ENCODE measurements at regions not wholly inside any gene's neighbourhood (a gene's known extent, or its start where the extent isn't known, plus 50 kb on each side); places are given as distances from the start of the nearest gene placed in this dataset.

DNA sequence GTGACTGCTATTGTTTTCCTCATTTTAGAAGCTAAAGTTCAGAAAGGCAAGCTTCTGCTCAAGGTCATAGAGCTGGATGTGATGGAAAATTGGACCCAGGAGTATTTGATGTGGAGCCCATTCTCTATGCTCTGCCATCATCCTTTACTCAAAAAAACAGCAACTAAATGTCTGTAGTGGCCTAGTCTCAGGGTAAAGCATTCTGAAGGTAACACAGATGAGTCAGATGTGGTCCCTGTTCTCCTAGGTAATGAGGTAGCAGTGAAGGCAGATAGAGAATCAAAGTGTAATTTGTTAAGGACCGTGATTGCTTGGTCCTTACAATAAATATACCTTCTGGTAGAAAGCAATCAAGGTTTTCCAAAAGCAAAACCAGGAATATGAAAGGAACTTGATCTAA is 84.4 kb upstream of the SPON1 start:
- no peaks in the 10 kb centered on the region for H3K27me3 Mint-ChIP-seq (ENCODE audit: low read depth)
- no peak for DNase-seq (ENCODE audit: low spot score in 2 of 2, unreplicated experiment in 2 of 2)
- no peaks in the 10 kb centered on the region for H3K36me3 Mint-ChIP-seq
- H3K4me3 Mint-ChIP-seq: no peak overlapping the region
- no peak overlapping the region for H3K27ac Mint-ChIP-seq
- no peaks in the 10 kb centered on the region for H3K9me3 Mint-ChIP-seq
- H3K4me1 Mint-ChIP-seq: peaks cover 10% of the 10 kb centered on the region
- TF ChIP-seq, protein P1, sequence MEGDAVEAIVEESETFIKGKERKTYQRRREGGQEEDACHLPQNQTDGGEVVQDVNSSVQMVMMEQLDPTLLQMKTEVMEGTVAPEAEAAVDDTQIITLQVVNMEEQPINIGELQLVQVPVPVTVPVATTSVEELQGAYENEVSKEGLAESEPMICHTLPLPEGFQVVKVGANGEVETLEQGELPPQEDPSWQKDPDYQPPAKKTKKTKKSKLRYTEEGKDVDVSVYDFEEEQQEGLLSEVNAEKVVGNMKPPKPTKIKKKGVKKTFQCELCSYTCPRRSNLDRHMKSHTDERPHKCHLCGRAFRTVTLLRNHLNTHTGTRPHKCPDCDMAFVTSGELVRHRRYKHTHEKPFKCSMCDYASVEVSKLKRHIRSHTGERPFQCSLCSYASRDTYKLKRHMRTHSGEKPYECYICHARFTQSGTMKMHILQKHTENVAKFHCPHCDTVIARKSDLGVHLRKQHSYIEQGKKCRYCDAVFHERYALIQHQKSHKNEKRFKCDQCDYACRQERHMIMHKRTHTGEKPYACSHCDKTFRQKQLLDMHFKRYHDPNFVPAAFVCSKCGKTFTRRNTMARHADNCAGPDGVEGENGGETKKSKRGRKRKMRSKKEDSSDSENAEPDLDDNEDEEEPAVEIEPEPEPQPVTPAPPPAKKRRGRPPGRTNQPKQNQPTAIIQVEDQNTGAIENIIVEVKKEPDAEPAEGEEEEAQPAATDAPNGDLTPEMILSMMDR (IDR thresholded peaks at IDR 0.05; ENCODE audit: unreplicated experiment): no peak

DNA sequence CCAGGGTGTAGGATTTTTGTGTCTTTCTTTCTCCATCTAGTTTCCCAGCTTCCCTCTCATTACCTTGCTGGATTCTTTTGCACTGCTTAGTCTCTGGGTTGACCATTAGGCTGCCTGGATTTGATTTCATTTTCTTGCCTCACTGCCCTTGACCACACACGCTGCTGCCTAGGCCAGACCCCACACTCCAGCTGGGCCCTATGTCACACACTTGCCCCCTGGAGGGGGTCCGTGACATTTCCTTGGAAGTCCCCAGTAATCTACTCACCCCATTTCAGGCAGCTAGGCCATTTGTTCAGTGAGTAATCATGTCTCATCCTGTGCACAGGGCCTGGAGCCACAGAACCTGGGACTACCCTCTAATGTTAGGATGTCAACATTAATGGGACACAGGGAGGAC is 81.9 kb upstream of the SPON1 start:
- H3K27me3 Mint-ChIP-seq (ENCODE audit: low read depth): no peaks in the 10 kb centered on the region
- no peaks in the 10 kb centered on the region for H3K4me1 Mint-ChIP-seq
- no peaks in the 10 kb centered on the region for H3K36me3 Mint-ChIP-seq
- no peak overlapping the region for H3K4me3 Mint-ChIP-seq
- H3K27ac Mint-ChIP-seq: no peak overlapping the region
- H3K9me3 Mint-ChIP-seq: no peaks in the 10 kb centered on the region
- TF ChIP-seq, protein P1 (IDR thresholded peaks at IDR 0.05; ENCODE audit: unreplicated experiment): no peak
- DNase-seq (ENCODE audit: low spot score in 2 of 2, unreplicated experiment in 2 of 2): no peak

DNA sequence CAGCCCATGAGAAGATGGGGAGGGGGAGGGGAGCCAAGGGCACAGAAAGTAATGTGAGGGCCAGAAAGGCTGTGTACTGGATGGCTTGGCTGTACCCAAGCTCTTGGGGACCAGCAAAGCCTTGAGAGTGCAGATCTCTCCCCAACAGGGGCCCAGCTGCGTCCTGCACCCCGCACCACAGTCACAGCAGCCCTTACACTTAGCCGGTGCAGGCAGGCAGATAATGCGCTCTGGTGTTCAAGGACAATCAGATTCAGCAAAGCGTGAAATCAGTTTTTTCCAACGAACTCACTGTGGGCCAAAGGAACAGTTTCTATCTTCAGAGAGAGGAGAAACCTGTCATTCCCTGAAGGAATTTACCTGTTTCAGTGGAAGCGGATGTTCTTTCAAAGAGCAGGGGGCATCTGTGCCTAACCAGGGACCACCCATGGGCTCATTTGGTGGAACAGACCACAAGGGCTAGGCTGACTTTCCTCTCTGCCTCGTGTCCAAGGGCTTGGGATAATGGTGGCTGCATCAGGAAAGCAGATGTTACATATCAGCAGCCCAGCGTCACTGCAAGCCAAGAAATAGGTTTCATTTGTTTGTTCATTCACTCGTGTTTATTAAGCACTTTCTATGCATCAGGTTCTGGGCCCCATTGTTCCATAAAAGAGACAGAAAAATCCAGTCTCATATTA is 81.2 kb upstream of the SPON1 start:
- DNase-seq (ENCODE audit: low spot score in 2 of 2, unreplicated experiment in 2 of 2): no peak
- H3K36me3 Mint-ChIP-seq: no peaks in the 10 kb centered on the region
- H3K4me3 Mint-ChIP-seq: no peak overlapping the region
- no peaks in the 10 kb centered on the region for H3K9me3 Mint-ChIP-seq
- H3K27ac Mint-ChIP-seq: no peak overlapping the region
- TF ChIP-seq, protein P1 (IDR thresholded peaks at IDR 0.05; ENCODE audit: unreplicated experiment): no peak
- no peaks in the 10 kb centered on the region for H3K27me3 Mint-ChIP-seq (ENCODE audit: low read depth)
- H3K4me1 Mint-ChIP-seq: no peaks in the 10 kb centered on the region

DNA sequence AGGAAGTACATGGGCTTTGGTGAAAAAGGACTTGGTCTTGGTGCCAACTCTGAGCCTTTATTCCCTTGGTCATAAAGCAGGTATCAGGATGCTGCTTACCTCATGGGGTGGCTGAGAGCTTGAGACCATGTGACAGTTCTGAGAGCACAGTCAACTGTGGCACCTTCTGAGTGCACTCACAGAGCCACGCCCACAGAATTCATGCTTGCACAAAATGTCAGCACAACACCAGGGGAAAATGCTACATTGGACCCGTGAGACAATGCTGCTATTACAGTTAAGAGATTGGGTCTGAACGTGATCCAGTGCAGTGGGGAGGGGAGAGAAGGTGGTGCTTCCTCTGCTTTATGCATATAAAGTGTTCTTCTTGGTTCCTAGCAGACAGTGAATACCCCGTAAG is 79.5 kb upstream of the SPON1 start:
- H3K4me3 Mint-ChIP-seq: no peak overlapping the region
- no peak overlapping the region for H3K27ac Mint-ChIP-seq
- no peaks in the 10 kb centered on the region for H3K27me3 Mint-ChIP-seq (ENCODE audit: low read depth)
- TF ChIP-seq, protein P1 (IDR thresholded peaks at IDR 0.05; ENCODE audit: unreplicated experiment): no peak
- H3K9me3 Mint-ChIP-seq: no peaks in the 10 kb centered on the region
- H3K4me1 Mint-ChIP-seq: no peaks in the 10 kb centered on the region
- DNase-seq (ENCODE audit: low spot score in 2 of 2, unreplicated experiment in 2 of 2): no peak
- no peaks in the 10 kb centered on the region for H3K36me3 Mint-ChIP-seq

DNA sequence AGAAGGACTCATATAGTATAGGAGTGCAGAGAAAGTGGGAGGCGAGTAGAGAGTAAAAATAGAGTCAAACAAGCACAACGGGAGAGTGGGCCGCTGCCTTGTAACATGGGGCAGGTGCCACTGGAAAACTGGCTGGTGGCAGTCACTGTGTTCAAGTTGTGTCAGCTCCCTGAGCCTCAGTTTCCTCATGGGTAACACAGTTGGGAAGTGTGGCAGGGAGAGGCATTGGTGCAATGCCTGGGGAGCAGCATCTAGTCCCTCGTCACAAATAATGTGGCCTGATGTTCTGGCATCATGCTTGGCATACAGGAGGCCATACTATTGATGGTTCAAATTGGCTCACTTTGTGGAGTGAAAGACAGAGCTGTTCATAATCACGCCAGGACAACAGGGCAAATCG is 78.9 kb upstream of the SPON1 start:
- TF ChIP-seq, protein P1 (IDR thresholded peaks at IDR 0.05; ENCODE audit: unreplicated experiment): no peak
- H3K27ac Mint-ChIP-seq: no peak overlapping the region
- no peak overlapping the region for H3K4me3 Mint-ChIP-seq
- no peaks in the 10 kb centered on the region for H3K27me3 Mint-ChIP-seq (ENCODE audit: low read depth)
- no peak for DNase-seq (ENCODE audit: low spot score in 2 of 2, unreplicated experiment in 2 of 2)
- no peaks in the 10 kb centered on the region for H3K4me1 Mint-ChIP-seq
- H3K9me3 Mint-ChIP-seq: no peaks in the 10 kb centered on the region
- H3K36me3 Mint-ChIP-seq: no peaks in the 10 kb centered on the region
